ENCODE measurements at regions not wholly inside any gene's neighbourhood (a gene's known extent, or its start where the extent isn't known, plus 50 kb on each side); places are given as distances from the start of the nearest gene placed in this dataset.

DNA sequence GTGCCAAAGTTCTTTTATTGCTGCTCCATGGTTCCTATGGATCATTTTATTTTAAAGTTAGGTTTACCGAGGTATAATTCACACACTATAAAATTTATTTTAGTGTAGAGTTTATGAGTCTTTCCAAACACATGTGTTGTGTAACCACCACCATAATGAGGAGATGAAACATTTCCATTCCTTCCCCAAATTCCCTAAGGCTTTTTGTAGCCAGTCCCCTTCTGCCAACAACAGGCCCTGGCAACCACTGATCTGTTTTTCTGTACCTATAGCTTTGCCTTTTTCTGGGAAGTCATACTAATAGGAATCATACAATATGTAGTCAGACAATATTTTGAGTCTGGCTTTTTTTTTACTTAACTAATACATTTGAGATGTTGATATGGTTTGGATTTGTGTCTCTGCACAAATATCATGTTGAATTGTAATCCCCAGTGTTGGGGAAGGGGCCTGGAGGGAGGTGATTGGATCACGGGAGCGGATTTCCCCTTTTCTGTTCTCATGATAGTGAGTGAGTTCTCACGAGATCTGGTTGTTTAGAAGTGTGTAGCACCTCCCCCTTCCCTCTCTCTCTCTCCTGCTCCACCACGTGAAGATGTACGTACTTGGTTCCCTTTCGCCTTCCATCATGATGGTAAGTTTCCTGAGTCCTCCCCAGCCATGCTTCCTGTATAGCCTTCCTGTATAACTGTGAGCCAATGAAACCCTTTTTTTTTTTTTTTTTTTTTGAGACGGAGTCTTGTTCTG, 59.6 kb upstream of the DHX15 start:
- TF ChIP-seq POLR2AphosphoS5 (IDR thresholded peaks at IDR 0.05; ENCODE audit: insufficient read depth, low read depth, low read length) (no peak), EZH2 (IDR thresholded peaks at IDR 0.05; ENCODE audit: borderline replicate concordance, low read depth, low read length, severe bottlenecking) (no peak), POLR2A (IDR thresholded peaks at IDR 0.05; ENCODE audit: low read depth, low read length) (no peak), CTCF (IDR thresholded peaks at IDR 0.05; ENCODE audit: extremely low read depth in 1 of 2, insufficient read depth in 1 of 2, low read depth in 1 of 2, low read length in 2 of 2) (no peak), MYC (IDR thresholded peaks at IDR 0.05; ENCODE audit: low read depth, low read length) (no peak), GATA2 (IDR thresholded peaks at IDR 0.05; ENCODE audit: insufficient read depth, insufficient read length, low read depth, low read length) (no peak), JUN (IDR thresholded peaks at IDR 0.05; ENCODE audit: borderline replicate concordance, insufficient read depth, insufficient read length, low read depth) (no peak)

Measured in endothelial cell of umbilical vein (primary cell).